HTR-8/SVneo (cell line): ENCODE measurements at regions not wholly inside any gene's neighbourhood (a gene's known extent, or its start where the extent isn't known, plus 50 kb on each side); places are given as distances from the start of the nearest gene placed in this dataset.
A peak's percentile ranks its signal among the peaks of the same experiment; 100 is the strongest.

Source experiments
- DNase-seq: peaks from one replicate; pipeline ENCODE4 v3.0.0; 2011; ENCODE audit warnings: low spot score, mixed read lengths; ENCODE audit not compliant: insufficient read length
- FAIRE-seq: peaks from 2 replicates; lab custom pipeline; 2011; peaks lifted over from hg19 to GRCh38; lab: Jason Lieb, UNC

DNA sequence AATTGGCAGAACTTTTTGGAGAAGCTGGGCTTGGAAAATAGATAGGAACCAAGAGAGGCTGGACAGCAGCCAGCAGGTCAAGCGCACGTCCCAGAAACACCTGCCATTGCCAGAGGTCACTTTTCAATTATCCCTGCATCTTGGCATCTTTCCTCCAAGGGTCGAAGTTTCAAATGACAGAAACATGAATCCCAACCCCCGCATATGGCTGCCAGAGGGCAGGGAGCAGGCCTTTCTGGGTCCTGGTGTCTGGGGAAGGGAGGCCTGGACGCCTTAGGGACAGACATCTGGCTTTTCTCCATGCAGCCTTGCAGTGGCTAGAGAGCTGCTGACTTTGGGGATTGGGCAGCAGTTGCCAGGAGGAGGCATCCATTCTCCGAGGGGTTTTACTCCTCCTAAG lies 164.5 kb upstream of the TPM1 start:
- FAIRE-seq, result no peak
- DNase-seq, result no peak

DNA sequence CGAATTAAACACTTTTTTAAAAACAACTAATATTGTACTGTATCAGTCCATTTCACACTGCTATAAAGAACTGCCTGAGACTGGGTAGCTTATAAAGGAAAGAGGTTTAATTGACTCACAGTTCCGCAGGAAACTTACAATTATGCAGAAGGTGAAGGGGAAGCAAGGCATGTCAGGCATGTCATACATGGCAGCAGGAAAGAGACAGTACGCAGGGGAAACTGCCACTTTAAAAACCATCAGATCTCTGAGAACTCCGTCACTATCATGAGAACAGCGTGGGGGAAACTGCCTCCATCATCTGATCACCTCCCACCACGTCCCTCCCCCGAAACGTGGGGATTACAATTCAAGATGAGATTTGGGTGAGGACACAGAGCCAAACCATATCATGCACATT lies 162.8 kb upstream of the TPM1 start:
- no peak for DNase-seq
- no peak for FAIRE-seq

- FAIRE-seq, result no peak
- DNase-seq, result no peak
These were observed 162.3 kb upstream of the TPM1 start for GRCh38 chr15:62880278-62880677.

GRCh38 chr15:62881056-62881455 lies 161.5 kb upstream of the TPM1 start:
- FAIRE-seq, result no peak

DNA sequence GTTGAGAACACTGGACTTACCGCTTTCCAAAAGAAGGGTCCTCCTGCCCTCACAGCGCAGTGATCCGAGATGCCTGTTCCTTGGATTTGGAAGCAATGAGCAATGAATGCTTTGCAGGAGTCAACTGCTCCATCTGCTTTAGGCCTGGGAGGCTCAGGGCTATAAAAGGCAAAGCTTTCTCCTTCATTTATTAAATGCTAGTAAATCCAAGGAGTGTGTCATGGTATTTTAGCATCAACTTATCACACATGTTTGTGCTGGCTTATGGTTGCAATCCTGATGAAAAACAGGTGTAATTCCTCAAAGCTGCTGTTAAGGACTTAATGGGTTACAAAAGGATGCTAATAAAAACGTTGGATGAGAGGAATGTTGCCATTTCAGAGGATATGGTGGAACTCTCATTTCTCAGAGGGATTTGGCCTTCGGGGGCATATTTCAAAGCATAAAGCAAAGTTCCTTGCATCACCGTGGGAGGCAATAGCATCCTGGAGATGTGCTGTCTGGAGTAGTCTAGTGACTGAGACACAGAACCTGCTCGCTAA lies 158.5 kb upstream of the TPM1 start:
- FAIRE-seq (no peak), DNase-seq (no peak)

More at GRCh38 chr15:62881056-62881455, 161.5 kb upstream of the TPM1 start:
- DNase-seq, result no peak

GRCh38 chr15:62886431-62887071 lies 156.0 kb upstream of the TPM1 start:
- no peak for FAIRE-seq

GRCh38 chr15:62887113-62887570 lies 155.4 kb upstream of the TPM1 start:
- FAIRE-seq, result no peak

More at GRCh38 chr15:62886431-62887071, 156.0 kb upstream of the TPM1 start:
- no peak for DNase-seq

DNA sequence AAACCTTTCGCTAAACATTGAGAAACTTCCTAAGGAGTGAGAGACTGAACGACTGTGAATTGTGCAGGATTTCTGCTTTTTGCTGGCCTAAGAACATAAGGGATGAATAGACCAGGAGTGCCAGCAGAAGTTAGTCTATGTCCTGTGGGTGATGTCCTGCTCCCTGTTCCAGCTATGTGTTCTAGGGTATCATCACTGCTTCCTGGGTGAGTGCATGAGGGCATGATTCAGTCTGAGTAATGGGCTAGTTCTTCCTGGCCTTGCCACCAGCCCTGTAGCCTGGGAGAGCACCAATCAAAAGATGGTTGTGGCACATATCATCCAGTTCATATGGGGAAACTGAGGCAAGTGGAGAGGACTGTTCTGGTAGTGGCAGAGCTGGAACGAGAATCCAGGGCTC lies 153.9 kb upstream of the TPM1 start:
- DNase-seq, result no peak
- no peak for FAIRE-seq

More at GRCh38 chr15:62887113-62887570, 155.4 kb upstream of the TPM1 start:
- no peak for DNase-seq

- FAIRE-seq, result no peak
- no peak for DNase-seq
These were observed 153.3 kb upstream of the TPM1 start for GRCh38 chr15:62889141-62889661.

- DNase-seq (no peak), FAIRE-seq (no peak)
These were observed 152.6 kb upstream of the TPM1 start for GRCh38 chr15:62889734-62890505.

DNA sequence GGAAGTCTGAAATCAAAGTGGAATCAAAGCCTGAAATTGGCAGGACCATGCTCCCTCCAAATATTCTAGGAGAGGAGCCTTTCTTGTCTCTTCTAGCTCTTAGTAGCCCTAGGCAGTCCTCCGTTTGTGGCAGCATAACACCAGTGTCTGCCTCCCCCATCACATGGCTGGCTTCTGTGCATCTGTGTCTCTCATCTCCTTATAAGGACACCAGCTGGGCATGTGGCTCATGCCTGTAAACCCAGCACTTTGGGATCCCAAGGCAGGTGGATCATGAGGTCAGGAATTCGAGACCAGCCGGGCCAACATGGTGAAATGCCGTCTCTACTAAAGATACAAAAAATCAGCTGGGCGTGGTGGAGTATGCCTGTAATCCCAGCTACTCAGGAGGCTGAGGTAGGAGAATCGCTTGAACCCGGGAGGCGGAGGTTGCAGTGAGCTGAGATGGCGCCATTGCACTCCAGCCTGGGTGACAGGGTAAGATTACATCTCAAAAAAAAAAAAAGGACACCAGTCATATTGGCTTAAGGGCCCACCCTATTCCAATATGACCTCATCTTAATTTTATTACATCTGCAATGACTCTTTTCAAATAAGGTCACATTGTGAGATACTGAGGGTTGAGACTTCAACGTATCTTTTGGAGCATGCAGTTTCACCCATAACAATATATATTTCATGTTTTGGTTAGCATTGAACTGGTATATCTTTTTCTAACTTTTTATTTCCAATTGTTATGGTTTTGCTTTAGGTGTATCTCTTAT lies 148.0 kb upstream of the TPM1 start:
- no peak for FAIRE-seq
- DNase-seq, result no peak

DNA sequence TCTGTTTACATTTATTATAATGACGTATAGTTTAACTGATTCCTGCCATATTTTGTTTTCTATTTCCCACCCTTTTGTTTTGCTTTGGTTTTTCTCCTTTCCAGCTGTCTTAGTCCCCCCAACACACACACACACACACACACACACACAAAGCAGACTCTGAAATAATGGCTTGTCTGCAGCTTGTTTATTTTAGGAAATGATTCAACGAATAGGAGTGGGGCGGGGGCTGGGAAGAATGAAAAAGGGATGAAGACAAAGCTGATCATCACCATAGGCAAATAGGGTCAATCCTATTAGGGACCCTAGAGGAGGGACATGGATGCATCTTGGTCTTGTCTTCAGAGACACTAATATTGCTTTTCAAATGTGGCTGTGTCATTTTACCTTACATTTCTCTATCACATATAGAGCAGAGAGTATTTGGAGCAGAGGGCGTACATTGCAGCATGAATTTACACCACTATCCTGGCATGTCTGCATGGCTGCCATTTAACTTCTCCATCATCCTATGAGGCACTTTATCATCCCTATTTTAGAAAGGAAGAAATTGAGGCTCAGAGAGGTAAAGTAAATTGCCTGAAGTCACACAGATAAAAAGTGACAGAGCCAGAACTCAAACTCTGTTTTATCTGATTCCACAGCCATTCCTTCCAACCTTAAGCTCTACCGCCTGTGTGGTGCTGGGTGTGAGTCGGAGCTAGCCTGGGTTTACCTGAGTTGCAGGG lies 147.2 kb upstream of the TPM1 start:
- DNase-seq (no peak), FAIRE-seq (no peak)

DNA sequence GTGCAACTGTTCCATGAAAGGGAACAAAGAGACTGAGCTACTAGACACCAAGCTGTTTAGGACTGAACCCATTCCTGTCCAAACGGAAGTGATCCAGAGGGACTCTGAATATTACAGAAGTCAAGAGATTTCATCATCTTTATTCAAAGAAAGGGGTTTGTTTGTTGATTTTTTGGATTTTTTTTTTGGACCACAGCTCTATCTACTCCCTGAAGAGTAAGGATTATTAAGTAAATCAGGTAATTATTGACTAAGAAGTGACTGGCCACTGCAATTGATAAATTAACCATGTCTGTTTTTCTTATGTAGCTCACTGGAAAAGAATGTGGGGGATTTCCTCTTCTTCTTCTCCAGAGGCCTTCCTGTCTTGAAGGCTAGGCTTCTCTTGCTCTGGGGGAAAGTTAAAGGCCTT lies 146.6 kb upstream of the TPM1 start:
- no peak for FAIRE-seq
- DNase-seq, result peak; percentile 34

GRCh38 chr15:62896380-62896866 lies 146.1 kb upstream of the TPM1 start:
- no peak for FAIRE-seq
- DNase-seq, result no peak

DNA sequence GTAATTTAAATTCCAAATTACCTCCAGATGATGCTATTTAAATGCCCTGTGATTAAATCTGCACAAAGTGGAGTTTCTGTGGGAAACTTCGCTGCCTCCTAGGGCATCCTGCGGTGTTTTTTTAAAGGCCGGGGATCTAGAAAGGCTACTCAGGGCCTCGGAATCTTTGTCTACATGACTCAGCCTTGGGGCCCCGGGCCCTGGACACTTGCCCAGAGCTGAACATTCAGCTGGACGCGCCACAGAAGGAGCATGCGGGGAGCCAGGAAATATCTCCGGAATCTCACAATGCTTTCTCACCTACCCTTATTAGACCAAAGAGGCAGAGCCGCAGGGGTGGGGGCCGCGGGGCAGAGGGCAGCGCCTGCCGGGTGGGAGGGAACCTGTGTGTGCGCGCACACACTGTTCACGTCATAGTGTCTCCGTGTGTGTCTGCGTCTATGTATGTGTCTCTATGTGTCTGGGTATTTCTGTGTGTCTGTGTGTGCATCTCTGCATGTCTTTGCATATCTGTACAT lies 145.5 kb upstream of the TPM1 start:
- DNase-seq, result peak; percentile 90
- peak; percentile 13 for FAIRE-seq

- DNase-seq (no peak), FAIRE-seq (no peak)
These were observed 144.9 kb upstream of the TPM1 start for GRCh38 chr15:62897634-62898033.

- FAIRE-seq, result no peak
- no peak for DNase-seq
These were observed 143.5 kb upstream of the TPM1 start for GRCh38 chr15:62899090-62899493.

DNA sequence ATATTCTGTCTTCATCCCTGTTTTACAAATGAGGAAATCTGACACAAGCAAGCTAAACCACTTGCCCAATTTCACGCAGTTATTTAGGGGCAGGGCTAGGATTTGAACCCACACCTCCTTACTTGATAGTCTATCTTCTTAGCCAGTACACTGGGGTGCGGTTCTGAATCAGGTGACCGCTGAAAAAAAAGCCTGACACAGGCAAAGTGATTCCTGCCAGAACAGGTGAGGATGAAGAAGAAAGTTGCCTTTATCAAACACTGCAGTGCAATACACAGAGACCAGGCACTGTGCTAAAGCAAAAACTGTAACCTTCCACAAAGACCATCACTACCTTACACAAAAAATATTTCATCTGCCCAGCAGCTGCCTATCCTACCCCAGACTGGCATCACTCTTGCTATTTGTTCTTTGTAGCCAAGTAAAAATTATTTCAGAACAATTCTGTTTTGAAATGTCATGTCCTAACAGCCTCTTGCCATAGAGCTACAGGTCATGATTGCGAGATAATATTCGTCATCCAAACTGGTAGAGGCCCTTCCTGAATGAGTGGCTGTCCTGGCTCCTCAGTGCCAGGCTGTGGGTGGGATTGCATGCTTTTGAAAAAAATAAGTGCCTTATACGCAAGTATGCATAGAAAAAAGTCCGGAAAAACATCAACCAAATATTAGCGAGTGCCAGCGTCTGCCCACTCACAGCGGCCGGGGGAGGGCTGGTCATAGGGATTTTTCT lies 142.3 kb upstream of the TPM1 start:
- FAIRE-seq, result no peak
- no peak for DNase-seq

DNA sequence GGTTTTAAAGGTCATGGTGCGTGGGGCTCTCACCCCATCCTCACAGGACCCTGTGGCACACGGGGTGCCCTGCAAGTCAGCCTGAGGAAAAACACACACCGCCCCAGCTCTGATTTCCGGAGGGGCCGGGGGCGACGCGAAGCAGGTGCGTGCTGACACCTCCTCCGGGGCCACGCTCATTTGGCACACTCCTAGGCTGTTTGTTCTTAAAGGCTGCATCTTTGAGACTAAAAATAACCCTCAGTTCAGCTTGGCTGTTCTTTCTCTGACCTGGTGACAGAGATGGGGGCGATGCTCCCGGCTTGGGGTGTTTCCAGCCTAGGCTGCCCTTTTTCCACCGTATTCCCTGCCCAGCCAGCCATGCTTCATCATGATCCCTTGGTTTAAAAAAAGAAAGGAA lies 141.5 kb upstream of the TPM1 start:
- FAIRE-seq (no peak), DNase-seq (no peak)
